H1 (cell line): ENCODE measurements at regions not wholly inside any gene's neighbourhood (a gene's known extent, or its start where the extent isn't known, plus 50 kb on each side); places are given as distances from the start of the nearest gene placed in this dataset.

ENCODE experiments used
- CTCF ChIA-PET: fragments of 300-600 bp; sonication (Branson Sonifier 250); formaldehyde crosslinking; loops from one replicate; lab custom pipeline; 2021; ENCODE audit not compliant: partially characterized antibody; lab: Charles Lee
- POLR2A ChIA-PET: fragments of 300-600 bp; sonication (Branson Sonifier 250); formaldehyde crosslinking; loops from one replicate; lab custom pipeline; 2021; ENCODE audit warnings: inconsistent platforms; ENCODE audit not compliant: partially characterized antibody; lab: Charles Lee
- DNase-seq, 2 experiments: peaks; one replicate each; pipeline versions ENCODE4 v3.0.0 to v3.0.0-alpha.2; 2010 to 2022; ENCODE audit warnings: low spot score in 2 of 2, low read depth in 1 of 2, mixed read lengths in 1 of 2
- FAIRE-seq: peaks from 2 replicates; lab custom pipeline; 2011; peaks lifted over from hg19 to GRCh38; lab: Jason Lieb, UNC
- H2AFZ ChIP-seq: 2 replicates; pipeline ENCODE4 v1.8.1; 2012; ENCODE audit warnings: low read length, inconsistent platforms
- H2AK5ac ChIP-seq: 2 replicates; pipeline ENCODE4 v1.6.1; 2013; ENCODE audit warnings: low read depth, low read length
- H2BK120ac ChIP-seq: replicated peaks from 2 replicates; pipeline ENCODE3; 2013; ENCODE audit warnings: low read depth, low read length, inconsistent platforms
- H2BK12ac ChIP-seq: 2 replicates; pipeline ENCODE4 v1.6.1; 2013; ENCODE audit warnings: low read depth, low read length
- H2BK15ac ChIP-seq: 2 replicates; pipeline ENCODE4 v1.6.1; 2013; ENCODE audit warnings: low read length
- H2BK20ac ChIP-seq: 2 replicates; pipeline ENCODE4 v1.6.1; 2013; ENCODE audit warnings: low read length
- H2BK5ac ChIP-seq: 2 replicates; pipeline ENCODE4 v1.6.1; 2013; ENCODE audit warnings: low read depth, low read length
- H3K14ac ChIP-seq: 2 replicates; pipeline ENCODE4 v1.6.1; 2013; ENCODE audit warnings: inconsistent platforms; ENCODE audit not compliant: insufficient read length
- H3K18ac ChIP-seq: 2 replicates; pipeline ENCODE4 v1.6.1; 2013; ENCODE audit warnings: low read length; ENCODE audit errors: extremely low read depth
- H3K23ac ChIP-seq: 2 replicates; pipeline ENCODE4 v1.6.1; 2013; ENCODE audit warnings: inconsistent platforms; ENCODE audit not compliant: insufficient read length
- H3K23me2 ChIP-seq: 2 replicates; pipeline ENCODE4 v1.6.1; 2013; ENCODE audit warnings: low read depth, low read length
- H3K27ac ChIP-seq: 2 replicates; pipeline ENCODE4 v1.6.1; 2011; ENCODE audit warnings: low read depth, low read length, inconsistent platforms
- H3K27me3 ChIP-seq, 4 experiments: replicated peaks in 1 of 4; 1 replicate in 1 of 4; 2 replicates in 3 of 4; pipeline versions ENCODE4 v1.6.1 to v1.8.1; 2011 to 2013; ENCODE audit warnings: low read length in 3 of 4, mild to moderate bottlenecking in 3 of 4, inconsistent platforms in 2 of 4, mixed read lengths in 2 of 4, moderate library complexity in 1 of 4; ENCODE audit not compliant: control insufficient read depth in 3 of 4, insufficient read depth in 3 of 4; ENCODE audit errors: extremely low read depth in 1 of 4
- H3K36me3 ChIP-seq, 4 experiments: 2 replicates each; pipeline versions ENCODE4 v1.6.1 to v1.8.1; 2011 to 2013; ENCODE audit warnings: mild to moderate bottlenecking in 4 of 4, low read length in 3 of 4, moderate library complexity in 2 of 4, control low read depth in 1 of 4, inconsistent platforms in 1 of 4; ENCODE audit not compliant: insufficient read depth in 4 of 4, control insufficient read depth in 2 of 4
- H3K4ac ChIP-seq: replicated peaks from 2 replicates; pipeline ENCODE3; 2013; ENCODE audit warnings: low read length, low read depth, mixed read lengths, inconsistent platforms; ENCODE audit not compliant: insufficient read length
- H3K4me1 ChIP-seq, 4 experiments: replicated peaks in 1 of 4; 1 replicate in 1 of 4; 2 replicates in 3 of 4; pipeline versions ENCODE4 v1.6.1 to v1.8.1; 2011 to 2013; ENCODE audit warnings: low read length in 3 of 4, inconsistent platforms in 2 of 4, mixed read lengths in 1 of 4; ENCODE audit not compliant: insufficient read depth in 4 of 4, control insufficient read depth in 3 of 4
- H3K4me2 ChIP-seq, 2 experiments: 2 replicates each; pipeline versions ENCODE4 v1.6.1 to v1.8.1; 2011 to 2013; ENCODE audit warnings: low read depth in 2 of 2, low read length in 2 of 2, control low read depth in 1 of 2, inconsistent platforms in 1 of 2, mild to moderate bottlenecking in 1 of 2; ENCODE audit not compliant: insufficient read depth in 1 of 2
- H3K4me3 ChIP-seq, 4 experiments: fragments of 200-600, 300-600 bp in 1 of 4; sonication (generic), shearing (Covaris generic), sonication (Bioruptor Twin) in 1 of 4; 2 replicates each; pipeline versions ENCODE4 v1.5.1 to v1.8.1; 2011 to 2016; ENCODE audit warnings: low read length in 4 of 4, low read depth in 3 of 4, control low read depth in 2 of 4, inconsistent platforms in 2 of 4, mild to moderate bottlenecking in 2 of 4, mixed read lengths in 1 of 4, moderate library complexity in 1 of 4; ENCODE audit not compliant: insufficient read depth in 2 of 4; ENCODE audit errors: extremely low read depth in 1 of 4
- H3K56ac ChIP-seq: replicated peaks from 2 replicates; pipeline ENCODE3; 2013; ENCODE audit warnings: low read depth, mild to moderate bottlenecking, mixed read lengths, low read length, inconsistent platforms; ENCODE audit not compliant: insufficient read length
- H3K79me1 ChIP-seq: 2 replicates; pipeline ENCODE4 v1.6.1; 2013; ENCODE audit warnings: low read depth, low read length, control low read depth
- H3K79me2 ChIP-seq, 2 experiments: 2 replicates each; pipeline versions ENCODE4 v1.6.1 to v1.8.1; 2012 to 2013; ENCODE audit warnings: low read length in 2 of 2, mild to moderate bottlenecking in 2 of 2, inconsistent platforms in 1 of 2; ENCODE audit not compliant: insufficient read depth in 2 of 2, control insufficient read depth in 1 of 2
- H3K9ac ChIP-seq, 4 experiments: replicated peaks in 1 of 4; 1 replicate in 1 of 4; 2 replicates in 3 of 4; pipeline versions ENCODE4 v1.6.1 to v1.8.1; 2011 to 2013; ENCODE audit warnings: low read depth in 3 of 4, low read length in 3 of 4, control low read depth in 2 of 4, mild to moderate bottlenecking in 2 of 4, moderate library complexity in 2 of 4, inconsistent platforms in 1 of 4; ENCODE audit errors: extremely low read depth in 1 of 4
- H3K9me3 ChIP-seq, 2 experiments: 2 replicates each; pipeline versions ENCODE4 v1.6.1 to v1.8.1; 2012 to 2013; ENCODE audit warnings: mild to moderate bottlenecking in 2 of 2, moderate library complexity in 2 of 2, control low read depth in 1 of 2, inconsistent platforms in 1 of 2, low read depth in 1 of 2, low read length in 1 of 2, mixed read lengths in 1 of 2; ENCODE audit not compliant: insufficient read depth in 2 of 2
- H4K20me1 ChIP-seq, 2 experiments: replicated peaks in 1 of 2; 2 replicates each; pipeline versions ENCODE3 to v1.8.1; 2011 to 2013; ENCODE audit warnings: inconsistent platforms in 2 of 2, low read length in 2 of 2, mild to moderate bottlenecking in 1 of 2; ENCODE audit not compliant: insufficient read depth in 2 of 2, control insufficient read depth in 1 of 2
- H4K5ac ChIP-seq: 2 replicates; pipeline ENCODE4 v1.6.1; 2013; ENCODE audit warnings: low read length, low read depth, mixed read lengths, inconsistent platforms; ENCODE audit not compliant: insufficient read length
- H4K8ac ChIP-seq: 2 replicates; pipeline ENCODE4 v1.8.0; 2013; ENCODE audit warnings: mild to moderate bottlenecking, moderate library complexity, low read length, inconsistent platforms; ENCODE audit not compliant: insufficient read depth; ENCODE audit errors: extremely low read depth
- H4K91ac ChIP-seq: replicated peaks from 2 replicates; pipeline ENCODE3; 2013; ENCODE audit warnings: low read length, mixed read lengths, inconsistent platforms; ENCODE audit not compliant: insufficient read length
- BACH1 ChIP-seq: IDR thresholded peaks from 2 replicates; pipeline ENCODE4 v1.6.1; 2012; ENCODE audit warnings: low read length, improper control_type of control experiment
- CTBP2 ChIP-seq: IDR thresholded peaks from 2 replicates; pipeline ENCODE4 v1.7.0; 2011; ENCODE audit warnings: borderline replicate concordance, mild to moderate bottlenecking, moderate library complexity, mixed read lengths, low read length; ENCODE audit not compliant: insufficient read depth, insufficient read length
- CTCF ChIP-seq, 3 experiments: IDR thresholded peaks; 1 replicate in 2 of 3; 2 replicates in 1 of 3; pipeline versions ENCODE4 v1.5.1 to v1.6.1; 2011; ENCODE audit warnings: low read length in 3 of 3, mild to moderate bottlenecking in 3 of 3, inconsistent platforms in 2 of 3, low read depth in 1 of 3, moderate library complexity in 1 of 3; ENCODE audit not compliant: insufficient read depth in 1 of 3; ENCODE audit errors: control extremely low read depth in 1 of 3
- EGR1 ChIP-seq: IDR thresholded peaks from 2 replicates; pipeline ENCODE4 v1.6.1; 2011; ENCODE audit warnings: low read depth, low read length, borderline replicate concordance
- GTF2F1 ChIP-seq: IDR thresholded peaks from 2 replicates; pipeline ENCODE4 v1.6.1; 2012; ENCODE audit warnings: low read depth, low read length, improper control_type of control experiment, borderline replicate concordance
- HDAC6 ChIP-seq: IDR thresholded peaks from one replicate; pipeline ENCODE4 v1.7.1; 2012; ENCODE audit warnings: low read depth, mild to moderate bottlenecking, inconsistent platforms, low read length, moderate library complexity
- PHF8 ChIP-seq: fragments of 200-600 bp; sonication (generic); conservative IDR thresholded peaks from 2 replicates; pipeline ENCODE4 v1.7.1; 2012; ENCODE audit warnings: low read depth, mild to moderate bottlenecking, inconsistent platforms, low read length, moderate library complexity
- POLR2AphosphoS5 ChIP-seq: IDR thresholded peaks from 2 replicates; pipeline ENCODE4 v1.6.1; 2011; ENCODE audit warnings: low read depth, low read length
- RFX5 ChIP-seq: IDR thresholded peaks from 2 replicates; pipeline ENCODE4 v1.6.1; 2011; ENCODE audit warnings: low read depth, low read length, improper control_type of control experiment, borderline replicate concordance
- USF2 ChIP-seq: IDR thresholded peaks from 2 replicates; pipeline ENCODE4 v1.6.1; 2011; ENCODE audit warnings: low read length, improper control_type of control experiment

GRCh38 chr7:395643-396042, 105.7 kb downstream of the FOXL3 start:
- H3K9ac ChIP-seq, result no peak overlapping the region
- H2BK15ac ChIP-seq, result no peak overlapping the region
- no peak overlapping the region for H3K4me3 ChIP-seq
- DNase-seq (no peak), FAIRE-seq (no peak)
- no peaks in the 10 kb centered on the region for H3K79me2 ChIP-seq
- H3K4me1 ChIP-seq, result no peaks in the 10 kb centered on the region
- H2AK5ac ChIP-seq, result no peak overlapping the region
- no peaks in the 10 kb centered on the region for H3K23me2 ChIP-seq
- H2BK120ac ChIP-seq, result no peak overlapping the region
- no peak overlapping the region for H4K8ac ChIP-seq
- no peak overlapping the region for H4K91ac ChIP-seq
- no peak overlapping the region for H3K18ac ChIP-seq
- no peaks in the 10 kb centered on the region for H3K27me3 ChIP-seq
- H3K36me3 ChIP-seq, result no peaks in the 10 kb centered on the region
- no peak overlapping the region for H2AFZ ChIP-seq
- no peak overlapping the region for H3K23ac ChIP-seq
- H4K5ac ChIP-seq, result no peak overlapping the region
- ChIA-PET CTCF (interaction anchor here (0.6 kb wide), 1 partner anchor 128 kb away, joined by 3 read pairs; no protein-coding TSS in a partner anchor), POLR2A (no interaction called here)
- peaks cover 31 to 39% of the 10 kb centered on the region in 2 experiments for H3K9me3 ChIP-seq
- no peak overlapping the region for H3K14ac ChIP-seq
- H2BK5ac ChIP-seq, result no peak overlapping the region
- no peaks in the 10 kb centered on the region for H3K79me1 ChIP-seq
- H2BK20ac ChIP-seq, result no peak overlapping the region
- H3K27ac ChIP-seq, result no peak overlapping the region
- no peaks in the 10 kb centered on the region for H4K20me1 ChIP-seq
- no peak overlapping the region for H3K4me2 ChIP-seq
- no peak overlapping the region for H3K4ac ChIP-seq
- no peak overlapping the region for H2BK12ac ChIP-seq
- H3K56ac ChIP-seq, result no peak overlapping the region
- TF ChIP-seq HDAC6 (no peak), POLR2AphosphoS5 (no peak), RFX5 (no peak), PHF8 (no peak), GTF2F1 (no peak), BACH1 (no peak), CTBP2 (no peak), USF2 (no peak), EGR1 (no peak), CTCF (IDR thresholded peaks at IDR 0.05; ENCODE audit: control extremely low read depth in 1 of 3, insufficient read depth in 1 of 3, low read depth in 1 of 3, low read length in 3 of 3) (no peak)
